ENCODE measurements at regions not wholly inside any gene's neighbourhood (a gene's known extent, or its start where the extent isn't known, plus 50 kb on each side); places are given as distances from the start of the nearest gene placed in this dataset.
A peak's percentile ranks its signal among the peaks of the same experiment; 100 is the strongest.
"Not testable (repeated sequence)": the region's sequence is repeated elsewhere in the genome, so short reads cannot be mapped to it uniquely, and the experiment has no call there.

DNA sequence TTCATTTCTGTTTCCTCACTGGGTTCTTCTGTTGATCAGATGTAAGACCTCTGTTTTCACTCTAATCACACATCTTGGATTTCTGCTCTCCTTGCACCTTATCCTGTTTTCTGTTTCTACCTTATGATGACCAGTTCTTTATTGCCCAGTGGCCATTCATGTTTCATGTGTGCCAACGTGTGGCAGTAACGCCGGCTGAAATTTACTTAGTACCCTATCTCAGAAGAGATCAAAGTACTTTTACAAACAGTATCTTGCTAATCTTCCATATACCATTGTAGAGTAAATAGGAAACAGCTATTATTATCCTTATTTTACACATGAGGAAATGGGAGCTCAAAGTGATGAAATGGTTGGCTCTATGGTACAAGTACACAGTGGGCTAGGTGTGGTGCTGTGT is 74.0 kb downstream of the GATA3 start:
- DNase-seq (ENCODE audit: low read depth in 2 of 2) = no peak

- no peak for DNase-seq (ENCODE audit: low read depth in 2 of 2)
Observed at GRCh38 chr10:8129438-8129837, 75.0 kb downstream of the GATA3 start.

- peak; percentile 10 to 31 for DNase-seq (ENCODE audit: low read depth in 2 of 2)
Observed at GRCh38 chr10:8130973-8131911, 76.8 kb downstream of the GATA3 start.

GRCh38 chr10:8133146-8133545 is 78.7 kb downstream of the GATA3 start:
- DNase-seq (ENCODE audit: low read depth in 2 of 2) = peak; percentile 14 to 22

GRCh38 chr10:8136736-8137135 is 82.2 kb downstream of the GATA3 start:
- no peak for DNase-seq (ENCODE audit: low read depth in 2 of 2)

- DNase-seq (ENCODE audit: low read depth in 2 of 2) = peak; percentile 15 to 17
Observed at GRCh38 chr10:8137272-8137681, 82.8 kb downstream of the GATA3 start.

DNA sequence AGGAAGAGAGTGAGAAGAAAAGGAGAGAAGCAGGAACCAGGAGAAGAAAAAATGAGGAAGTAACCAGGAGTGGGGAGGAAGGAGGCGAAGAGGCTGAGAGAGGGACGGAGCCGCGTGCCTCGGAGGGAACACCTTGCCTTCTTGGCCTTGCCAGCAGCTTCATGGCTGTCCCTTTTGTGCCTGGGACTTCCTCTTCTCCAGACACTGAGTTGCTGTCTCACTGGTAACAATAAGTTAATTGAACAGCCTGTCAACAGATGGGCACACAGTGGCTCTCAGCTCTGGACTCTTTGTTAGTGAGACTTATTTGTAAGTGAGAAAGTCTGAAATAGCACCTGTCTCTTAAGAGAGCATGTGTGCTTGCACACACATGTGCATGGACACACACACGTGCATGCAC is 83.2 kb downstream of the GATA3 start:
- DNase-seq (ENCODE audit: low read depth in 2 of 2) = no peak

DNA sequence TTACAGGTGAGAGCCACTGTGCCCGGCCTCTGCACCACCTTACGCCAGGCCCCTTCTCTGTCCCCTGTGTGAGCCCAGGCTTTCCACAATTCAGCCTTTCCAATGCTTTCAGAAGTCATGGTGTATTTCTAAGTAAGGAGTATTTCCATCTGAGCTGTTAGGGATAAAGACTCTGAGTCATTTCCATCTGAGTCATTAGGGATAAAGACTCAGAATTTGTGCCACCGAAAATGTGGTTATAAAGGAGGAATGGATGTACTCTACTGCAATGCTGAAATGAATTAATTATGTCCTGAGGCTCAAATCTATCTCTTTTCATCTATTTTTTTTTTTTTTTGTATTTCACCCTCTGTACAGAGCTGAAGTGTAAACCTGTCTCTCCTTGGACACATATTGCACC is 84.0 kb downstream of the GATA3 start:
- DNase-seq (ENCODE audit: low read depth in 2 of 2) = no peak

DNA sequence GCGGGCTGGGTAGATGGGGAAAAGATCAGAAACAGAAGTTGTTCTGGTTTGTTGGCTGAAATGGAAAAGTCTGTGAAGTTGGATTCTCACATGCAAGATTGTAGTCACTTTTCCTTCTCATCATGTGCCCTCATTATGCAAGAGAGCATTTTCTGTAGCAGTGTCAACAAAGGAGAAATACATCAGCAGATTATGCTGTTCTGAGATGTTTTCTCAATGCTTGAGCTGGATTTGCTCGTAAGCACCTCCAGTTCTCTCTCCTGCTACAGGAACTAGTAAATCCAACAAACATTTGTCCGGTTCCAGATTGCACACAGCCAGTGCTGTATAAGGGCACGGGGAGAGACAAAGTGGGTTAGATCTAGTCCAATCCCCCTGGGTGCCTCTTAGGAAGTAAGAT is 90.0 kb downstream of the GATA3 start:
- DNase-seq (ENCODE audit: low read depth in 2 of 2) = no peak

GRCh38 chr10:8146650-8147049 is 92.2 kb downstream of the GATA3 start:
- no peak for DNase-seq (ENCODE audit: low read depth in 2 of 2)

DNA sequence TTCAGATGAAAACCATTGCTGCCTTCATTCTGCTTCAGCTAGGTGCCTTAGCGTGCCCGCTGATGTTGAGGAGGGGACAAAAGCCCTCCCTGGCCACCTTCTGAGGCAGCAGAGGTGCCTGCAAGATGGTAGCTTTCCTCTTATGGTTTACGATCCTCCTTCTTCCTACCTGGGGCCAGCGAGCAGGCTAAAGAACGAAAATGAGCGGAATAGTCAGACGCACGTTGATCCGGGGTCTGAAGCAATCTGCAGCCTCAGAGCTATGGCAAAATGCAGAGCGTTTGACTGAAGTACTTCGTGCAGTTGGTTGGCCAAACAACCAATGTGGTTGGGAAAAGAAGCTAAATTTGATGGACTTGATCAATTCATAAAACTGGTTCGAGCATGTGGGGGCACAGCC is 95.5 kb downstream of the GATA3 start:
- DNase-seq (ENCODE audit: low read depth in 2 of 2) = no peak

- no peak for DNase-seq (ENCODE audit: low read depth in 2 of 2)
Observed at GRCh38 chr10:8150401-8150905, 96.0 kb downstream of the GATA3 start.

DNA sequence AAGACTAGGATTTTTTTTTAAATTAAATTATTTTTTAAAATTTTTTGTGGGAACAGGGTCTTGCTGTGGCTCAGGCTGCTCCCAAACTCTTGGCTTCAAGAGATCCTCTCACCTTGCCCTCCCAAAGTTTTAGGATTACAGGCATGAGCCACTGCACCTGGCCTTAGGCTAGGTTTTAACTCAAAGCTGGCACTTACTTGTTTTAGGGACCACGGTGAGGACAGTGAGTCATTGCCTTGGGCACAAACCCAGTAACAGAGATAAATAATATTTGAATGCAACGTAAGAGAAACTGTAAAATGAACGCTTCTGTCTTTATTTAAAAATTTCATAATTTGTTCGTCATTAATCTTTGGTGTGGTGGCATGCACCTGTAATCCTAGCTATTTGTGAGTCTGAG is 96.6 kb downstream of the GATA3 start:
- no peak for DNase-seq (ENCODE audit: low read depth in 2 of 2)

GRCh38 chr10:8156918-8157317 is 102.4 kb downstream of the GATA3 start:
- DNase-seq (ENCODE audit: low read depth in 2 of 2) = no peak

GRCh38 chr10:8158193-8159071 is 103.9 kb downstream of the GATA3 start:
- no peak for DNase-seq (ENCODE audit: low read depth in 2 of 2)

- DNase-seq (ENCODE audit: low read depth in 2 of 2) = no peak
Observed at GRCh38 chr10:8159341-8160165, 105.1 kb downstream of the GATA3 start.

GRCh38 chr10:8163824-8164223 is 109.3 kb downstream of the GATA3 start:
- DNase-seq (ENCODE audit: low read depth in 2 of 2) = no peak

DNA sequence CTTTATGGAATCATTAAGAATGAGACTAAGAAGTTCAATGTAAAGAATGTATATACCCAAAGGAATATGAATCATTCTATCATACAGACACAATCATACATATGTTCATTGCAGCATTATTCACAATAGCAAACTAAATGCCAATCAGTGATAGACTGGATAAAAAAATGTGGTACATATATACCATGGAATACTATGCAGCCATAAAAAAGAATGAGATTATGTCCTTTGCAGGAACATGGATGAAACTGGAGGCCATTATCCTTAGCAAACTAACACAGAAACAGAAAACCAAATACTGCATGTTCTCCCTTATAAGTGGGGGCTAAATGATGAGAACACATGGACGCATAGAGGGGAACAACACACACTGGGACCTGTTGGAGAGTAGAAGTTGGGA is 110.2 kb downstream of the GATA3 start:
- DNase-seq (ENCODE audit: low read depth in 2 of 2) = not testable (repeated sequence)

GRCh38 chr10:8168836-8169235 is 114.3 kb downstream of the GATA3 start:
- DNase-seq (ENCODE audit: low read depth in 2 of 2) = no peak

GRCh38 chr10:8171008-8171407 is 116.5 kb downstream of the GATA3 start:
- DNase-seq (ENCODE audit: low read depth in 2 of 2) = no peak

- DNase-seq (ENCODE audit: low read depth in 2 of 2) = no peak
Observed at GRCh38 chr10:8172604-8173003, 118.1 kb downstream of the GATA3 start.

Data from activated CD4-positive, alpha-beta T cell treated with anti-CD3 and anti-CD28 coated beads for 24 hours (primary cell).